GM19025 (cell line): ENCODE measurements at regions not wholly inside any gene's neighbourhood (a gene's known extent, or its start where the extent isn't known, plus 50 kb on each side); places are given as distances from the start of the nearest gene placed in this dataset.
"Not testable (repeated sequence)": the region's sequence is repeated elsewhere in the genome, so short reads cannot be mapped to it uniquely, and the experiment has no call there.

ENCODE experiments used
- ATAC-seq: cut with Tn5 transposase; IDR thresholded peaks from one replicate; pipeline ENCODE4 v1.9.1; 2021; ENCODE audit warnings: mild to moderate bottlenecking, low read depth, moderate library complexity; ENCODE audit not compliant: unreplicated experiment

DNA sequence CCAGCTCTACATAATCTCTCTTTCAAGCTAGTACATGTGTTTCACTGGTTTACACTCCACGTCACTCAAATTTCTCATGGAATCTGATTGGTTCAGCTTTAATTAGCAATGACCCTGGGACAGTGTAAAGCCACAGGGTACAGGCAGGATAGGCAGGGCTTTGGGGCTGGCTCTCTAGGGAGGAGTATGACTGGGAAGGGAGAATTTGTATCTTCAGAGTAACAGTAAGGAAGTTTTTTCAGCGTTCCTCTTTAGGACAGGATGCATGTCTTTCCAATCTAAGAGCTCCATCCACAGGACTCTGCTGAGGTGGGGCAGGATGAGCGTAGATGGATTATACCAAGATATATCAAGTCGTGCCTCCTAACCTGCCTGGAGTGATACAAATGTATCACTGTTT is 112.0 kb upstream of the CLEC14A start:
- ATAC-seq = no peak

DNA sequence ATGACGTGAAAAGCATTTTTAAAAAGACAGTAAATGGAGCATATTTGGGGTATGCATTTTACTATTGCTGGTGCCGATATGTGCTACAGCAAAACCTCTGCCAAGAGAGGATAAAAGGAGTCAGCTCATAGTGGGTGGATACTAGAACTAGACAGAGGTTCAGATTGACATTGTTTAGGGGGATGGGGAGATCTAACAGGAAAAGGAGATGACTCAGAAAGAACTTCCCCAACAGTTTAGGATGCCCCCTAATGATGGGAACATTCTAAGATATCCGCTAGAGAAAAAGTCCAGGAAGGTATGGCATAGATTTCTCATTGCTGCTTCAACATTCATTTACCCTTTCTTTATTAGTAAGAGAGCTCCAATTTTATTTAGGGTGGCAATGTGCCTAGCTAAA is 110.5 kb upstream of the CLEC14A start:
- ATAC-seq = no peak

DNA sequence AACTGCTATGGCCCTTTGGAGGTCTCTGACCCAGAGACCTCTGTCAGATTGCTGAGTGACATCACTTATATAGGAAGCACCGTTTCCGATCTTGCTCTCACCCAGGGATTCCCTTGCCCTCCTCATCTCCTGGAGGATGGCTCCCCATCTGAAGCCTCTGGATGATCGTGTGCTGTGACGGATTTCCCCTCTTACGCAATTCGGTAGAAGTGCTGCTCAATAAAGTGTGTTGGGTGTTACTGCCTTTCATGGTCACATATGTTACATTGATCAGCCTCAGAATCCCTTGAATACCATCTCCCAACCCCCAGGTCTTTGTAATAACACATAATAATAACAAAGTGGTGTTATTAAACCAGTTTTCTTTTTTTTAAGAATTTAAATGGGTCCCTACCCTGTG is 107.3 kb upstream of the CLEC14A start:
- ATAC-seq = no peak

DNA sequence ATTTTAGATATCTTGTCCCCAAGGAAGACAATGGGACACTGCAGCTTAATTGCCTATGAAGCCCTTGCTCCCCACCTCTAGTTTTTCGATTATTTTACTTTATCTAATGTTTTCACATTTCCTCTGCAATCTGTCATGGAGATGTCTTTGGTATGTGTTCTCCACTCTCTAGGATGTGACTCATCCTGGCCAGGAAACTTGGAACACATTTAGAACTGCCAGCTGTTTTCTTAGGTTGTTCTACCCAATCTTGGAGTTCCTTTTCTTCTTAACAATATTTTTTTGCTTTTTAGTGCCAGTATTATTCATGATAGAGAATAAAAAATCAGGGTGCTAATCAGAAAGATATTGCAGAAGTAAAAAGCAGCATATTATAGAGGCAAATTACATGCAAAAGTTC is 101.7 kb upstream of the CLEC14A start:
- ATAC-seq = no peak

DNA sequence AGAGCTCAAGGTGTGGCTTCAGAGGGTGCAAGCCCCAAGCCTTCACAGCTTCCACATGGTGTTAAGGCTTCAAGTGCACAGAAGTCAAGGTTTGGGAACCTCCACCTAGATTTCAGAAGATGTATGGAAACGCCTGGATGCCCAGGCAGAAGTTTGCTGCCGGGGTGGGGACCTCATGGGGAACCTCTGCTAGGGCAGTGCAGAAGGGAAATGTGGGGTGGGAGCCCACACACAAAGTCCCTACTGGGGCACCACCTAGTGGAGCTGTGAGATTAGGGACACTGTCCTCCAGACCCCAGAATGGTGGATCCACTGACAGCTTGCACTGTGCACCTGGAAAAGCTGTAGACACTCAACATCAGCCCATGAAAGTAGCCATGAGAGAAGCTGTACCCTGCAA is 99.6 kb upstream of the CLEC14A start:
- ATAC-seq = not testable (repeated sequence)

DNA sequence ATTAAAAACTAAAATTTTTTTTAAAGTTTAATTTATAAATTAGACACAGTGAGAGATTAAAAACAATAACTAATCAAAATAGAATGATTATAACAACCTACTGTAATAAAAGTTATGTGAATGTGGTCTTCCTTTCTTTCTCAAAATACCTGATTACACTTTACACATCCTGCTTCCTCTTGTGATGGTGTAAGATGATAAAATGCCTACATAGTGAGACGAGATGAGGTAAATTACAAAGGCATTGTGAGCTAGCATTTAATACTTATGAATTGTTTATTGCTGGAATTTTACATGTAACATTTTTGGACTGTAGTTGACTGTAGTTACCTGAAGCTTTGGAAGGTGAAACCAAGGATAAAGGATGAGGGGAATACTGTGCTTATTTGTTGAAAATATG is 94.2 kb upstream of the CLEC14A start:
- ATAC-seq = no peak

DNA sequence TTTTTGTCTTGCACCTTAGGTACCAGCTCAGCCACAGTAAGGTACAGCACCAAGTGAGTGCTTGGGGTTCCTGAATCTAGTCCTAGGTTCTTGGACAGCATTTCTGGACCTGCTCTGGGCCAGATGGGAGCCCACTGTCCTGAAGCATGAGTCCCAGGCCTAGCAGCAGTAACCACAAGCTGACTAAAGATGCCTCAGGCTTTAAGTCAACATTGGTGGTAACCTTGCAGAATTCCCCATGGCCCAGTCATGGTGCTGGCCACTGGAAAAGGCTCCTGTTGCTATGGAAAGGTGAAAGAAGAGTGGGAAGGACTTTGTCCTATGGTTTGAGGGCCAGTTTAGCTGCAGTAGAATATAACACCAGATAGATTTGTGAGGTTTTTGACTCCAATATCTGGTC is 86.9 kb upstream of the CLEC14A start:
- ATAC-seq = no peak

DNA sequence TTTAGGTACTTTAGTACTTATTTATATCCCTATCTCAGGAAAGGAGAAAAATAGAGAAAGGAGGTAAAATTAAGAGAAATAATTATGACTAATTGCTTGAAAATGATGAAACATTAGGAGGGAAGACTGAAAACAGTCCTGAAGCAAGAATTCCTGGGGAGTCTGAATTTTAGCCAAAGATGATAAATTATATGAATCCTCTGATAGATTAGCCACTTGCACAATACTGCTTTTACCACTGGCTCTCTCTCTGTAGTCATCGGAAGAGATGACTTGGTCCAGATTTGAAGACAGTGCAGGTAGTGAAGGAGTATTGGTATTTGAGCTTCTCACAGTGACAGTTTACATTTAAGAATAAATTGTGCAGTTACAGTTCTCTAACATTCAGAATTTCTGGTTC is 83.8 kb upstream of the CLEC14A start:
- no peak for ATAC-seq

DNA sequence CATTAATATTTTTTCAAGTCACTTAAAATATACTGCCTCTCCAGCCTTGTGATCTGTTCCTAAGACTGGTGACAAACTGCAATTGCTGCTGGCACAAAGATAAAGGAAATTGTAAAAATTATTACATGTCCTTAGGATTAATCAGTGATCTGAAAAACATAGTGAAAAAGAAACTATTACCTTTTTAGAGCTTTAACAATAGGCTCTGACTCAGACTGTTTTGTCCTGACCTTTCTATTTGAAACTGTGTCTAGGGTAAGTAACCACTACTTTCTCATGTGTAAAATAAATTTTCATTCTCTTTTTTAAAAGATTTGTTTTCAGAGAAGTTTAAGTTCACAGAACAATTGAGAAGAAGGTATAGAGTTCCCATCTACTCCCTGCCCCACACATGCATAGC is 80.4 kb upstream of the CLEC14A start:
- ATAC-seq = no peak

DNA sequence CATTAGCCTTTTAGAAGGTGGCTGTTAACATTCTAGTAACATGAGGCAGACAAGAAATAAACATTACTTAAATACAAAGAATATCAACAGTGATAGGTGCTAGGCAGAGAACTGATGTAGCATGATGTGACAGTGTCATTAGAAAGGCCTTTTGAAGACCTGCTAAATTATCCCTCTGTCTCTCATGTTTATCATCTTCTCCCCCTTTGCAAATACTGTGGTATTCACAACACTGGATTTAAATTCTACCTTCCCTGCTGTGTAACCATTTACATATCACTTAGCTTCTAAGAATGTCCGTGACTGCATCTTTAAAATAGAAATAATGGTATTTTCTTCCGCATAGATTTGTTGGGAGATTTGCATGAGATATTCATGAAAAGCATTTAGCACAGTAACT is 74.4 kb upstream of the CLEC14A start:
- no peak for ATAC-seq

DNA sequence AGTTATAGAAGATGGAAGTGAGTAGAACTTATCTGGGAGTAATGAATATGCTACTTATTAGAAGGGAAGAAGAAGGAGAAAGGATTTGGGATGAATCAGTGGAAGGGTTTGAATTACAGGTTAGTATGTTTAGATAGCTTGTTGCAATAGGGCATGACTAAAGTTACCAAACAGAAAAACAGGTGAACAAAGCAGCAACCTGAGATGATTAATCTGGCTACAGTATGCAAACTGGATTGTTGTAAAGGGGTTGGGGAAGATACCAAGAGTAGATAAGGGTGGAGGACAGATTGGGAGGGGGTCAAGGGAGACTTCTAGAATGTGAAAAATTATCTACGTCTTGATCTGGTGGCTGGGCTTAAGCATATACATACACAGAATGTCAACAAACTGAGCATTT is 73.4 kb upstream of the CLEC14A start:
- ATAC-seq = no peak

DNA sequence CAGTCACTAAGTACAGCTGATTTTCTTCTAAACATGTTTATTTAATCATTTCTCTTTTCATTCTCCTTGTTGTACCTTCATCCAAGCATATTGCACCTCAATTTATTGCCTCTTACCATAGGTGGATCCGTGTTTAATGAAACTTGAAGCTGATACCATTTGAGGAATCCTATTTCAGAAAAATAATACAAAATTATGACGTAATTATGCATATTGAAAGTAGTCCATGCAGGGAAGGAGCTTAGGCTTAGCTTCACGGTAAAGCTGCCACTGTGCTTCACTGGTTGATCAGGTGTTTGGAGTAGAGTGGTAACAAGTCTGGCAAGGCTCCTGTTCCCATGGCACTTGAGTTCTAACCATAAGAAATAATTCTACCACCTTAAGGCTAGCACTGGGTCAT is 61.0 kb upstream of the CLEC14A start:
- ATAC-seq = no peak

DNA sequence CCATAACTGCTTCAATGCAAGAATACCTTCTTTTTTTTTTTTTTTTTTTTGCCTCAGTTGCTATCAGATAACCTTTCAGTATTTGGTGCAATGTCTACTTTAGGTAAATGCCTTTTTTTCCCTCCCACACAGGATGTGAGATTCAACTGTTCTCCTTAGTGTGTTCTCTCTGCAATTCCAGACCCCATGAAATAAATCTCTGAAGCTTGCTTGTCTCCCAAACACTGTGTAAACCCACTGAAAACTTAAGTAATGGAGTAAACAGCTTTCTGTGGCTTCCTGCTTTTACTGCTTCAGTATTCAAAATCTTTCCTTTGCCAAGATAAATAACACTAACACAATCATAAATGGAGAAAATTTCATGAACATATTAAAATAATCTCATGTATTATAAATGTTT is 55.8 kb upstream of the CLEC14A start:
- no peak for ATAC-seq

DNA sequence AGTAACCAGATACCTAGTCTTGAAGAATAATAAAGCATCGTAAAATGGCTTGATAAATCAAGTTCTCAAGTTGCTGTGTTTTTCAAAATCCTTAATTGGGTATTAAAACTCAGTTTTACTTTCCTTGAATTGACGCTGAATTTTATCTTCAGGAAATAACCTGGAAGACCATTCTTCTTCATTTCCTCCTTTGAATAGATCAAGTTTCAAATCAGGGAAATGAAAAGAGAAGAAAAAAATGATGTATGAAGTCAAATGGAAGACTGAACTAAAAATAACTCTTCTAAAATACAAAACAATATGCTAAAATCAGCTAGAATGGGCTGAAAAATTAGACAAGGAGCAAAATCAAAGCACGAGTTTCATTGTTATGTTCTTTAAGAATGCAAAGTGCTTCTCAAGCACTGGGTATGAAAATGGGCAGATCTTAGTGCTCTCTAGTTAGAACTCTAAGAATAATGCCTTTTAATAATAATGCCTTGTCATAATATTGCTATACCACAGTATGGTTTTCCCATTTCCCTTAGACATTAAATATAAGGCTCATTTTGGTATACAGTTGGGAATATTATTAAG is 54.6 kb upstream of the CLEC14A start:
- no peak for ATAC-seq

DNA sequence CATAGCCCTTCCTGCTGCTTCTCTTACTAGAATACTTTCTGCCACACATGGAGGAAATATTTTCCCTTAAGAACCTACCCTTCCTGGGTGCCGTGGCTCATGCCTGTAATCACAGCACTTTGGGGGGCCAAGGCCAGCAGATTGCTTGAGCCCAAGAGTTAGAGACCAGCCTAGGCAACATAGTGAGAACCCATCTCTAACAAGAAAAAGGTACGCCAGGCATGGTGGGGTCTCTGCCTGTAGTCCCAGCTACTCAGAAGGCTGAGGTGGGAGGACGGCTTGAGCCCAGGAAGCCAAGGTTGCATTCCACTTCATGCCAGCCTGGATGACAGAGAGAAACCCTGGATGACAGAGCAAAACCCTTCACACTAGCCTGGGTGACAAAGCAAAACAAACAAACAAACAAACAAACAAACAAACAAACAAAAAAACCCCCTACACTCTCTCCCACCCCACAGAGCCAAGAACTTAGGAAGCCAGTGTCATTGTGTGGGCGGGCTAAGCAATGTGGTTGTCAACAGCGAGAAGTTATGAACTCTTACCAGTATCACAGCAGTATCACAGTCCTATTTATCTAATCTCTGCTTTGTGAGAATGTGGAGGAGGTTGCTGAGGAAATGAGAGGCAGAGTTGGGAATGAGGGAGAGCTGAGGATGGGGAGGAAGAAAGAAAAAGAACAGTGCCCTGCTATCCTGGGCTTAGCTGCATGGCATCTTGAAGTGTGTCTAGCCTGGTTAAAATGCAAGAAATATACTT is 53.8 kb upstream of the CLEC14A start:
- no peak for ATAC-seq
